Natural killer cell treated with Interleukin-12 subunit alpha and Interleukin-12 subunit beta and Interleukin-15 and Interleukin-18, amount 100 ng/mL, for 72 hours (primary cell): ENCODE measurements at regions not wholly inside any gene's neighbourhood (a gene's known extent, or its start where the extent isn't known, plus 50 kb on each side); places are given as distances from the start of the nearest gene placed in this dataset.

Source experiments
- ATAC-seq, 2 donors: fragments of 150-1000 bp; cut with Tn5 transposase in 1 of 2; sonication (Bioruptor Pico), chemical (Tn5 transposase) in 1 of 2; 2 replicates each; pipeline ENCODE4 v1.10.0; 2021
- DNase-seq: peaks from one replicate; pipeline ENCODE4 v3.0.0; 2022; ENCODE audit warnings: low spot score
- H3K27ac Mint-ChIP-seq, 2 donors: 1 replicate in 1 of 2; 2 replicates in 1 of 2; pipeline ENCODE4 v1.8.0; 2022; ENCODE audit warnings: mixed read lengths in 2 of 2, mild to moderate bottlenecking in 1 of 2, moderate library complexity in 1 of 2
- H3K27me3 Mint-ChIP-seq, 2 donors: 1 replicate in 1 of 2; 2 replicates in 1 of 2; pipeline ENCODE4 v1.8.0; 2022; ENCODE audit warnings: mixed read lengths in 2 of 2
- H3K36me3 Mint-ChIP-seq: one replicate; pipeline ENCODE4 v1.8.0; 2022; ENCODE audit warnings: mixed read lengths
- H3K4me1 Mint-ChIP-seq, 2 donors: 1 replicate in 1 of 2; 2 replicates in 1 of 2; pipeline ENCODE4 v1.8.0; 2022; ENCODE audit warnings: low read depth in 2 of 2, mixed read lengths in 2 of 2, mild to moderate bottlenecking in 1 of 2
- H3K4me3 Mint-ChIP-seq: one replicate; pipeline ENCODE4 v1.8.0; 2022; ENCODE audit warnings: mixed read lengths
- H3K9me3 Mint-ChIP-seq: 2 replicates; pipeline ENCODE4 v1.8.0; 2022; ENCODE audit warnings: mixed read lengths

DNA sequence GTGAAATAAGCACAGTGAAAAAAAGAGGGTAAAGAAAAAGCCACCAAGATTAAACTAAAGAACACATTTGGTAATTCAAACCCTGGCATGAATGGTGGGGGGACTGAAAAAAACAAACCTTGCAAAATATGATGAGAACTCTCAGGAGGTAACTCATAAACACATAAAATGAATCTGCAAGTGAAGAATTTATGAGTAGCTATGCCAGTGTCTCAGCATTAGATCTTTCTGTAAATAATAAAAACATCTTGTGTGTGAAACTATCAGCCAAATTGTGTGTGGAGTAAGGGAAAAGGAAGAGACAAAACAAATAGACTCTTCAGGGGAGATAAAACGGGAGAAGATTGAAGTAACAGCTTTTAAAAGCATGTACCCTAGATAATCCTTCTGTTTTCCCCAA, 129.6 kb upstream of the SPEF2 start:
- Mint-ChIP-seq H3K27me3 (peaks cover 0 to 7% of the 10 kb centered on the region in 2 donors), H3K4me3 (no peak overlapping the region), H3K9me3 (no peaks in the 10 kb centered on the region), H3K4me1 (no peaks in the 10 kb centered on the region), H3K27ac (no peak overlapping the region), H3K36me3 (no peaks in the 10 kb centered on the region)
- no peak for DNase-seq
- ATAC-seq, result no peak

DNA sequence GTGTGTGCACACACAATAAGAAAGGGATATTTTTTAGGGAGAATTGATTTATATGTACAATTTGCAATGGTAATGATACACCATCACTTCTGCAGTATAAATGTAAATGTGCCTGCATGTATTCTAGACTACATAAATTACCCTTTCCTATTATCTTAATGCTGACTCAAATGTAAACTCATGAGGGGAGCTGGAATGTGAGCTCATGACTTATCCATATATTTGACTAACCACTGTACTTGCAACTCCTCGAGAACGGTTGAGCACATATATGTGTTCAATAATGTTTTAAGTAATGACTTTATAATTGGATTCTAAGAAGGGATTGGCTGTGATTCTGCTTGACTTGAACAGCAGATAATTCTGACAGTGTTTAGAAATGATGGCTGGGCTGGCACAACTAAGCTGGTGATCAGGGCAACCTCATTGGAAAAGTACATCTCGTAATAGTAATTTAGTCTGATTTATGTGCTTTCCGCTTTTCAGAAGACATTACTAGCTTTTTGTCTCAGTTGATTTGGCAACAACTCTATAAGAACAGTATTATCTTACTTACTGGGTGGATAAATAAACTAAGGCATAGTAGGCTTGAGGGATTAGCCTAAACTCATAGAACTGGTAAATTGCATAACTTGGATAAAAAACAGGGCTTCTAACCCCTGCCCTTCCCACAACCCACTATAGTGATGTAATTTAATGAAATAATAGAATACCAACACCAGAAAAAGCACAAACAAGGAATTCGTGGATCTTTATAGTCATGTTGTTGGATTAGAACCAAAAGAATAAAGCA, 130.2 kb upstream of the SPEF2 start:
- no peaks in the 10 kb centered on the region for H3K4me1 Mint-ChIP-seq
- no peaks in the 10 kb centered on the region for H3K36me3 Mint-ChIP-seq
- no peak for DNase-seq
- H3K9me3 Mint-ChIP-seq, result no peaks in the 10 kb centered on the region
- no peak overlapping the region for H3K4me3 Mint-ChIP-seq
- H3K27me3 Mint-ChIP-seq, result peaks cover 0 to 7% of the 10 kb centered on the region in 2 donors
- no peak for ATAC-seq
- no peak overlapping the region for H3K27ac Mint-ChIP-seq

DNA sequence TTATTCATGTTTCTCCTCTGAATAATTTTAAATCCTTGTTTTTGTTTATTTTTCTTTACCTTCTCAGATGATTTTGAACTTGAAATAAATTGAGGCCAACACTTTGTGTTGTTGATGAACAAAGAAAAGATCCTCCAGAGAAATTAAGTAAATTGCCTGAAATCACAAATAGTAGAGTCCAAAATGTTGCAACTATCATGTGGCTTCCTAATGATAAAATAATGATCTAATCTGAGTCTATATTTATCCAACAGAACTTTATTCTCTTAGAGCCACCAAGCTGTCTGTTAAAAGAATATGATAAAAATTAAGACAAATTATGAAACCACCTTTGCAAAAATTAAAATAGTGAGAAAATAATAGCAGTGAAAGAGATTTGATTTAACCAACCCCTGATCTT, 132.2 kb upstream of the SPEF2 start:
- Mint-ChIP-seq H3K36me3 (no peaks in the 10 kb centered on the region), H3K27ac (no peak overlapping the region), H3K9me3 (no peaks in the 10 kb centered on the region), H3K4me1 (no peaks in the 10 kb centered on the region), H3K27me3 (peaks cover 0 to 7% of the 10 kb centered on the region in 2 donors), H3K4me3 (no peak overlapping the region)
- DNase-seq, result no peak
- no peak for ATAC-seq

- Mint-ChIP-seq H3K36me3 (peaks cover 2% of the 10 kb centered on the region), H3K27me3 (no peaks in the 10 kb centered on the region), H3K27ac (no peak overlapping the region), H3K4me3 (no peak overlapping the region), H3K9me3 (no peaks in the 10 kb centered on the region), H3K4me1 (peaks cover 2 to 3% of the 10 kb centered on the region in 2 donors)
- DNase-seq (no peak), ATAC-seq (no peak)
These were observed 133.4 kb upstream of the SPEF2 start for GRCh38 chr5:35484241-35484640.

DNA sequence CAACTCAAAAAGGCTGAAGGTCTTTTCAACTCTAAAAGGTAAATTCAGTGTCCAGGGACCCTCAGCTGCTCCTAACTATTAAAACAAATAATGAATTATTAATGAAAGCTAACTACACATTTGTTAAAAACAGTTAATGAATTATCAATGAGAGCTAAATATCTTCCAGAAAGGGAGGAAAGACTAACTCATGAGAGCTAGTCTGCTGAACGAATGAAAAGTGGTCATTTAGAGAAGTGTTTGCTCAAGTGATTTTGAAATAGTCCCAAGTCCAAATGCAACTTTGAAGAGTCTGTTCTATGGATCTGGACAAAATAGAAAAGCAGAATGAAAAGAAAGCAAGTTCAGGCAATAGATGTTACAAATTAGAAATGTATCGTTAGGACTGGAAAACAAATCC, 133.9 kb upstream of the SPEF2 start:
- H3K9me3 Mint-ChIP-seq, result no peaks in the 10 kb centered on the region
- H3K4me3 Mint-ChIP-seq, result no peak overlapping the region
- DNase-seq, result no peak
- H3K36me3 Mint-ChIP-seq, result peaks cover 6% of the 10 kb centered on the region
- no peak for ATAC-seq
- H3K27ac Mint-ChIP-seq, result no peak overlapping the region
- H3K27me3 Mint-ChIP-seq, result no peaks in the 10 kb centered on the region
- H3K4me1 Mint-ChIP-seq, result peaks cover 6 to 8% of the 10 kb centered on the region in 2 donors

GRCh38 chr5:35483191-35483590, 134.5 kb upstream of the SPEF2 start:
- Mint-ChIP-seq H3K27me3 (no peaks in the 10 kb centered on the region), H3K36me3 (peaks cover 6% of the 10 kb centered on the region), H3K27ac (no peak overlapping the region), H3K4me1 (peaks cover 6 to 8% of the 10 kb centered on the region in 2 donors), H3K9me3 (no peaks in the 10 kb centered on the region), H3K4me3 (no peak overlapping the region)
- DNase-seq (no peak), ATAC-seq (no peak)

DNA sequence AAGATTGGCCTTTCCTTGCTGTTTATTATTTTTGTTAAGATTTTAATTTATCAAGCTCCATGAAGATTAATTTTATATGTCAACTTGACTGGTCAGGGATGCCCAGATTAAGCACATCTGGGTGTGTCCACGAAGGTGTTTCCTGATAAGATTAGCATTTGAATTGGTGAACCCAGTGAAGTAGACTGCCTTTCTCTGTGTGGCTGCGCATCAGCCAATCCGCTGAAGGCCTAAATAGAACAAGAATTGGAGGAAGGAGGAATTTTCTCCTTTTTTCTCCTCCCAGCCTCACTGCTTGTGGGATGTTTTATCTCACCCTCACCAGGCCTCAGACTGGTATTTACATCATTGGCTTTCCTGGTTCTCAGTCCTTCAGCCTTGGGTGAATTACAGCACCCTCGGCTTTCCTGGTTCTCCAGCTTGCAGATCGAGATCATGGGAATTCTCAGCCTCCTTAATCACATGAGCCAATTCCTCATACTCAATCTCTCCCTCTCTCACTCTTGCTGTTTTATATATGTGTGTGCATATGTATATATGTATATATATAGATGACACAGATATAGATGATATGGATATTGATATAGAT, 135.4 kb upstream of the SPEF2 start:
- ATAC-seq (no peak), DNase-seq (no peak)
- Mint-ChIP-seq H3K27me3 (no peaks in the 10 kb centered on the region), H3K36me3 (peaks cover 6% of the 10 kb centered on the region), H3K4me3 (no peak overlapping the region), H3K27ac (no peak overlapping the region), H3K9me3 (no peaks in the 10 kb centered on the region), H3K4me1 (peaks cover 6 to 8% of the 10 kb centered on the region in 2 donors)

GRCh38 chr5:35478856-35479682, 138.6 kb upstream of the SPEF2 start:
- H3K9me3 Mint-ChIP-seq, result no peaks in the 10 kb centered on the region
- H3K27me3 Mint-ChIP-seq, result peaks cover 0 to 7% of the 10 kb centered on the region in 2 donors
- H3K27ac Mint-ChIP-seq, result peak overlapping the region; percentile 77 to 98
- H3K4me1 Mint-ChIP-seq, result peaks cover 6 to 8% of the 10 kb centered on the region in 2 donors
- ATAC-seq (peak; percentile 62 to 85), DNase-seq (no peak)
- peak overlapping the region; percentile 70 for H3K4me3 Mint-ChIP-seq
- H3K36me3 Mint-ChIP-seq, result peaks cover 6% of the 10 kb centered on the region

GRCh38 chr5:35477911-35478310, 139.8 kb upstream of the SPEF2 start:
- H3K4me3 Mint-ChIP-seq, result no peak overlapping the region
- ATAC-seq, result no peak
- peaks cover 6% of the 10 kb centered on the region for H3K36me3 Mint-ChIP-seq
- peaks cover 6 to 8% of the 10 kb centered on the region in 2 donors for H3K4me1 Mint-ChIP-seq
- no peak for DNase-seq
- no peaks in the 10 kb centered on the region for H3K9me3 Mint-ChIP-seq
- H3K27me3 Mint-ChIP-seq, result peaks cover 3 to 7% of the 10 kb centered on the region in 2 donors
- H3K27ac Mint-ChIP-seq, result no peak overlapping the region

- Mint-ChIP-seq H3K27ac (no peak overlapping the region), H3K27me3 (peaks cover 3 to 7% of the 10 kb centered on the region in 2 donors), H3K9me3 (no peaks in the 10 kb centered on the region), H3K4me3 (no peak overlapping the region), H3K36me3 (peaks cover 6% of the 10 kb centered on the region), H3K4me1 (peaks cover 6 to 8% of the 10 kb centered on the region in 2 donors)
- ATAC-seq (no peak), DNase-seq (no peak)
These were observed 140.3 kb upstream of the SPEF2 start for GRCh38 chr5:35477321-35477720.

- no peak overlapping the region for H3K27ac Mint-ChIP-seq
- no peaks in the 10 kb centered on the region for H3K9me3 Mint-ChIP-seq
- peaks cover 5 to 7% of the 10 kb centered on the region in 2 donors for H3K27me3 Mint-ChIP-seq
- H3K4me3 Mint-ChIP-seq, result no peak overlapping the region
- ATAC-seq (no peak), DNase-seq (no peak)
- peaks cover 6% of the 10 kb centered on the region for H3K36me3 Mint-ChIP-seq
- peaks cover 6 to 8% of the 10 kb centered on the region in 2 donors for H3K4me1 Mint-ChIP-seq
These were observed 140.9 kb upstream of the SPEF2 start for GRCh38 chr5:35476797-35477196.

DNA sequence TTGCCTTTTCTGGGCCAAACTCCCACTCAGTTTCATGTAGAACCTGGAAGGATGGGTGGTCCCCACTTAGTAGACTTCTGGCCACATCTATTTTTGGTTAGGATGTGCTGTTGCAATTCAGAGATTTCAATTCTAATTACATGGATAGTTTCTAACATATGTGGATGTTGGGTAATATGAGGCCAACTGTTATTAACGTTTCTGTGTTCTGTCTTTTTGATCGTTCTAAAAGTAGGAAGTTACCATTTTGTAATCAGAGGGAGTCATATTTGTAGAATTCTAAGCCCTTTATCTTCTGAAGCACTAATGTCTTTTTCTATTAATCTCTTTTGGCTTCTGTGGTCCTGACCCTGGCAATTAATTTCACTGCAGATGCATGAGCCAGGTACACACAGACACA, 141.6 kb upstream of the SPEF2 start:
- Mint-ChIP-seq H3K4me3 (no peak overlapping the region), H3K9me3 (no peaks in the 10 kb centered on the region), H3K36me3 (peaks cover 6% of the 10 kb centered on the region), H3K27me3 (peaks cover 5 to 7% of the 10 kb centered on the region in 2 donors), H3K4me1 (peaks cover 6 to 8% of the 10 kb centered on the region in 2 donors), H3K27ac (no peak overlapping the region)
- ATAC-seq (no peak), DNase-seq (no peak)

DNA sequence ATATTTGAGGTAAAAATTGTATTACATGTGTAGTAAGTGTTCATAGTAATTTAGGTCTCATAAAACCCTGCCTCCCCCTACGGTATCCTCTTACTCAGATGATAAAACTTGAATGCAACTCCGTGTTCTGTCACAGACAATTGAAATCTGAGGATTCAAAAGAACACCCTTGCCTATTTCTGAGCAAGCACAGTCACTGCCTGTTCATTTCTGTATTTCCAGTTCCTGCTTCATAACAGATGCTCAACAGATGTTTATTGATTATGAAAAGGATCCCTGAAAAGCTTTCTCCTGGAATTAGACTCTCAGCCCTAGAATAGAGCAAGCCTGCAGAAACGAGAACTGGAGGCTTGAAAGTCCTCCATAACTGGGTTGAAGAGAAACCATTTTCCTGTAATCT, 144.1 kb upstream of the SPEF2 start:
- Mint-ChIP-seq H3K4me1 (no peaks in the 10 kb centered on the region), H3K36me3 (no peaks in the 10 kb centered on the region), H3K9me3 (no peaks in the 10 kb centered on the region), H3K4me3 (no peak overlapping the region), H3K27ac (no peak overlapping the region), H3K27me3 (peaks cover 7 to 8% of the 10 kb centered on the region in 2 donors)
- no peak for ATAC-seq
- DNase-seq, result no peak

DNA sequence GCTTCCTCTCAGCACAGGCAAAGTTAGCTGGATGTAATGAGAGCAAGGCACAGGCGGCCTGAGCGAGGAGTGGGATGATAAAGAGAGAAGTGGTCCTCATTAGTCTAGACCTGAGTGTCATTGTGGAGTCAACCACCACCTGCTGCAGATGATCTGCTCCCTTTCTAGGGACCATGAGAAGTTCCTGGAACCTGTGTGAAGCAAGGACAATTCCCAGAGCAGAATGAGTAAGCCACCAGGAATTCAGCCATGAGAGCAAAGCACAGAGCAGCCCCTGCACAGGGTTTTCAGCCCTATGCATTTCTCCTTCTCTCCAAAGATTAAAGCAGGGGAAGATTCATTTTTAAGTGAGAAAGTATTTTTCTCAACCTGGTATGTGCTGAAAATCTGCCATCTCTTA, 146.8 kb upstream of the SPEF2 start:
- ATAC-seq, result no peak
- H3K4me1 Mint-ChIP-seq, result no peaks in the 10 kb centered on the region
- peaks cover 7 to 10% of the 10 kb centered on the region in 2 donors for H3K27me3 Mint-ChIP-seq

More for the DNA sequence above, 146.8 kb upstream of the SPEF2 start:
- no peak overlapping the region for H3K4me3 Mint-ChIP-seq
- DNase-seq, result no peak
- no peaks in the 10 kb centered on the region for H3K36me3 Mint-ChIP-seq
- H3K9me3 Mint-ChIP-seq, result no peaks in the 10 kb centered on the region
- H3K27ac Mint-ChIP-seq, result no peak overlapping the region
